ENCODE measurements at regions not wholly inside any gene's neighbourhood (a gene's known extent, or its start where the extent isn't known, plus 50 kb on each side); places are given as distances from the start of the nearest gene placed in this dataset.

DNA sequence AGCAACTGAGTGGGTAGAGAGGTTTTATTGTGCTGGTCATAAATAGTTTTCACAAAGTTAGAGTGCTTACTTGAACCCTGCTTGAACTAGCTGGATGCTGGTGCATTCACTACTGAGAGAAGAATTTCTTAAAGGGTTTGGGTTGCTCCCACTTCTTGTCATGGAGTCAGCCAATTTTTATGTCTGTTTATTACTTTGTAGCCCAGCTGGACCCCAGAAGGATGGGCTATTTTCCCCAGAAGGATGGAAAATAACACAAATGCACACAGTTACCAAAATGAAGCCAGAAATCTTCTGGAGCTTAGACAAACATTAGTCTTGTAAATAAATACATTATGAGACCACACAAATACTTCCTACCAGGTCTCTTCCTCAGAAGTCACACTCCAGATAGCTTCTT, 480.8 kb upstream of the TNC start:
- no peak for DNase-seq (ENCODE audit: extremely low read depth, insufficient read length)
- Histone ChIP-seq H3K4me3 (replicated peaks; ENCODE audit: low read depth, low read length) (no peak overlapping the region), H3K36me3 (ENCODE audit: control insufficient read depth, insufficient read depth, low read length) (no peaks in the 10 kb centered on the region), H3K27me3 (replicated peaks; ENCODE audit: control insufficient read depth, insufficient read depth, low read length) (no peaks in the 10 kb centered on the region)
- TF ChIP-seq, protein P1, sequence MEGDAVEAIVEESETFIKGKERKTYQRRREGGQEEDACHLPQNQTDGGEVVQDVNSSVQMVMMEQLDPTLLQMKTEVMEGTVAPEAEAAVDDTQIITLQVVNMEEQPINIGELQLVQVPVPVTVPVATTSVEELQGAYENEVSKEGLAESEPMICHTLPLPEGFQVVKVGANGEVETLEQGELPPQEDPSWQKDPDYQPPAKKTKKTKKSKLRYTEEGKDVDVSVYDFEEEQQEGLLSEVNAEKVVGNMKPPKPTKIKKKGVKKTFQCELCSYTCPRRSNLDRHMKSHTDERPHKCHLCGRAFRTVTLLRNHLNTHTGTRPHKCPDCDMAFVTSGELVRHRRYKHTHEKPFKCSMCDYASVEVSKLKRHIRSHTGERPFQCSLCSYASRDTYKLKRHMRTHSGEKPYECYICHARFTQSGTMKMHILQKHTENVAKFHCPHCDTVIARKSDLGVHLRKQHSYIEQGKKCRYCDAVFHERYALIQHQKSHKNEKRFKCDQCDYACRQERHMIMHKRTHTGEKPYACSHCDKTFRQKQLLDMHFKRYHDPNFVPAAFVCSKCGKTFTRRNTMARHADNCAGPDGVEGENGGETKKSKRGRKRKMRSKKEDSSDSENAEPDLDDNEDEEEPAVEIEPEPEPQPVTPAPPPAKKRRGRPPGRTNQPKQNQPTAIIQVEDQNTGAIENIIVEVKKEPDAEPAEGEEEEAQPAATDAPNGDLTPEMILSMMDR (IDR thresholded peaks at IDR 0.05; ENCODE audit: insufficient read depth, low read length, poor library complexity, severe bottlenecking): no peak

GRCh38 chr9:115599898-115600297, 481.9 kb upstream of the TNC start:
- TF ChIP-seq, protein P1 (IDR thresholded peaks at IDR 0.05; ENCODE audit: insufficient read depth, low read length, poor library complexity, severe bottlenecking): no peak
- H3K27me3 ChIP-seq (replicated peaks; ENCODE audit: control insufficient read depth, insufficient read depth, low read length): no peaks in the 10 kb centered on the region
- no peaks in the 10 kb centered on the region for H3K36me3 ChIP-seq (ENCODE audit: control insufficient read depth, insufficient read depth, low read length)
- DNase-seq (ENCODE audit: extremely low read depth, insufficient read length): no peak
- H3K4me3 ChIP-seq (replicated peaks; ENCODE audit: low read depth, low read length): no peak overlapping the region

DNA sequence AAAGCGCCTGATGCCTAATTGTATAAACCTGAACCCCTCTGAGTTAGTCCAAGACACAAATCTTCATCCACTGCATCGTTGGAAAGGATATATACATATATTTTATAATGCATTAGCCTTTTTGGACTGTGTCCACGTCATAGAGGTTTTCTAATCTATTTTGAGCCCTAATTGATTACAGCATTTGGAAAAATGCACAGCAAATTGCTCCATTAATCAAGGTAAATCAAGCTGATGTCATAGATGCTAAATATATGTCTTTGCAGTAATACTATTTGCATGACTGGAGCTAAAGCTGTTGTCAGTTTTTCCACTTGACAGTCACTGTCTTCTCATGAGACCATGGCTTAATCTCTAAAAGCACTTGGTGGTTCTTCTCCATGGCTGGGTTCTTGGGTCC, 483.5 kb upstream of the TNC start:
- TF ChIP-seq, protein P1 (IDR thresholded peaks at IDR 0.05; ENCODE audit: insufficient read depth, low read length, poor library complexity, severe bottlenecking): no peak
- no peak for DNase-seq (ENCODE audit: extremely low read depth, insufficient read length)

GRCh38 chr9:115604831-115605483, 487.0 kb upstream of the TNC start:
- TF ChIP-seq, protein P1 (IDR thresholded peaks at IDR 0.05; ENCODE audit: insufficient read depth, low read length, poor library complexity, severe bottlenecking): no peak
- no peak overlapping the region for H3K4me3 ChIP-seq (replicated peaks; ENCODE audit: low read depth, low read length)
- no peaks in the 10 kb centered on the region for H3K27me3 ChIP-seq (replicated peaks; ENCODE audit: control insufficient read depth, insufficient read depth, low read length)
- DNase-seq (ENCODE audit: extremely low read depth, insufficient read length): no peak
- no peaks in the 10 kb centered on the region for H3K36me3 ChIP-seq (ENCODE audit: control insufficient read depth, insufficient read depth, low read length)

More for the DNA sequence above, 483.5 kb upstream of the TNC start:
- Histone ChIP-seq H3K36me3 (ENCODE audit: control insufficient read depth, insufficient read depth, low read length) (no peaks in the 10 kb centered on the region), H3K4me3 (replicated peaks; ENCODE audit: low read depth, low read length) (no peak overlapping the region), H3K27me3 (replicated peaks; ENCODE audit: control insufficient read depth, insufficient read depth, low read length) (no peaks in the 10 kb centered on the region)

GRCh38 chr9:115606838-115607237, 488.9 kb upstream of the TNC start:
- TF ChIP-seq, protein P1 (IDR thresholded peaks at IDR 0.05; ENCODE audit: insufficient read depth, low read length, poor library complexity, severe bottlenecking): no peak
- no peaks in the 10 kb centered on the region for H3K27me3 ChIP-seq (replicated peaks; ENCODE audit: control insufficient read depth, insufficient read depth, low read length)
- no peak overlapping the region for H3K4me3 ChIP-seq (replicated peaks; ENCODE audit: low read depth, low read length)
- no peak for DNase-seq (ENCODE audit: extremely low read depth, insufficient read length)
- H3K36me3 ChIP-seq (ENCODE audit: control insufficient read depth, insufficient read depth, low read length): no peaks in the 10 kb centered on the region

Measured in GM06990 (cell line).